ENCODE measurements at regions not wholly inside any gene's neighbourhood (a gene's known extent, or its start where the extent isn't known, plus 50 kb on each side); places are given as distances from the start of the nearest gene placed in this dataset.
A peak's percentile ranks its signal among the peaks of the same experiment; 100 is the strongest.

DNA sequence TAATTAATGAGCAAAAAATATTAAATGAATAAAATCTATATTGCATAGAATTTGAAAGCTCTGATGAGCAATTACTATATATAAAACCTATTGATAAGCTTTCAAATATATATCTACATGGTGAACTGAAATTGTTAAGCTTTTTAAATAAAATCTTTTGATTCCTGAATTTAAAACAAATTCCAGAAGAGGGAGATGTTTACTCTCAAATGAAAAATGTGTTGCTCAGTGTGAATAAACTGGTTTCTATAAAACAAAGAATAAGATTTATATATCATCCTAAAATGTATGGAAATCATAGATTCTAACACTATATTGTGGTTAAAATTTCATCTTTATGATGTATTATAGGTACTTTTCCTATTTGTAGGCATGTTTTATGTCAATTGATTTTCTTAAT lies 171.5 kb upstream of the SLITRK6 start:
- no peak overlapping the region for H3K4me2 ChIP-seq
- no peaks in the 10 kb centered on the region for H3F3A ChIP-seq (ENCODE audit: low read depth)
- no peaks in the 10 kb centered on the region for H3K36me3 ChIP-seq
- H3K79me2 ChIP-seq (ENCODE audit: low read depth), result no peaks in the 10 kb centered on the region
- Mint-ChIP-seq H3K36me3 (no peaks in the 10 kb centered on the region), H3K27me3 (ENCODE audit: insufficient read depth, low read depth) (no peaks in the 10 kb centered on the region), H3K4me3 (no peak overlapping the region), H3K4me1 (no peaks in the 10 kb centered on the region), H3K9me3 (no peaks in the 10 kb centered on the region), H3K27ac (no peak overlapping the region)
- no peaks in the 10 kb centered on the region for H3K9me3 ChIP-seq (ENCODE audit: low read depth)
- H3K27me3 ChIP-seq, result no peaks in the 10 kb centered on the region
- H3K9ac ChIP-seq, result no peak overlapping the region
- DNase-seq (ENCODE audit: low spot score), result no peak
- no peak overlapping the region for H3K4me3 ChIP-seq
- no peak overlapping the region for H3K27ac ChIP-seq
- TF ChIP-seq, protein P1, sequence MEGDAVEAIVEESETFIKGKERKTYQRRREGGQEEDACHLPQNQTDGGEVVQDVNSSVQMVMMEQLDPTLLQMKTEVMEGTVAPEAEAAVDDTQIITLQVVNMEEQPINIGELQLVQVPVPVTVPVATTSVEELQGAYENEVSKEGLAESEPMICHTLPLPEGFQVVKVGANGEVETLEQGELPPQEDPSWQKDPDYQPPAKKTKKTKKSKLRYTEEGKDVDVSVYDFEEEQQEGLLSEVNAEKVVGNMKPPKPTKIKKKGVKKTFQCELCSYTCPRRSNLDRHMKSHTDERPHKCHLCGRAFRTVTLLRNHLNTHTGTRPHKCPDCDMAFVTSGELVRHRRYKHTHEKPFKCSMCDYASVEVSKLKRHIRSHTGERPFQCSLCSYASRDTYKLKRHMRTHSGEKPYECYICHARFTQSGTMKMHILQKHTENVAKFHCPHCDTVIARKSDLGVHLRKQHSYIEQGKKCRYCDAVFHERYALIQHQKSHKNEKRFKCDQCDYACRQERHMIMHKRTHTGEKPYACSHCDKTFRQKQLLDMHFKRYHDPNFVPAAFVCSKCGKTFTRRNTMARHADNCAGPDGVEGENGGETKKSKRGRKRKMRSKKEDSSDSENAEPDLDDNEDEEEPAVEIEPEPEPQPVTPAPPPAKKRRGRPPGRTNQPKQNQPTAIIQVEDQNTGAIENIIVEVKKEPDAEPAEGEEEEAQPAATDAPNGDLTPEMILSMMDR (IDR thresholded peaks at IDR 0.05), result peak; percentile 48
- TF ChIP-seq EZH2phosphoT487 (IDR thresholded peaks at IDR 0.05), result no peak
- no peaks in the 10 kb centered on the region for H3K4me1 ChIP-seq
- no peaks in the 10 kb centered on the region for H4K20me1 ChIP-seq (ENCODE audit: low read depth)
- no peak overlapping the region for H2AFZ ChIP-seq (replicated peaks)

DNA sequence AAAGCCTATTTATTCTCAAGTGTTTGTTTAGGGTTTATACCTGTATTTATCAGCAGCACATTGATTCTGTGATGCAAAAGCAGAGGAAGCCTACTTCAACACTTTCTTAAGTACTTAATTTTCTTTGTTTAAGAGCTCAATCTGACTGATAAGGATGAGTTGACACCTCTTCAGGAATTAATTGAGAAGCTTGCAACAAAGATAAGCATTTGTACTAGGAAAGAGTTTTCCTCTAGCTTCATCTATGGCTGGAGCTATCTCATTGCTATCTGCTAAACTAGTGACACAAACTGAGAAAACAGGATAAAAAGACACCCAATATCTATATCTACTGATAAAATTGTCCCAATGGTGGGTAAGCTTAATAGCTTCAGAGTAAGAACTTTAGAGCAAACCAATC lies 170.1 kb upstream of the SLITRK6 start:
- TF ChIP-seq, protein P1 (IDR thresholded peaks at IDR 0.05), result no peak
- TF ChIP-seq EZH2 (IDR thresholded peaks at IDR 0.05) (no peak), EZH2phosphoT487 (IDR thresholded peaks at IDR 0.05) (no peak)
- Histone ChIP-seq H3K27me3 (no peaks in the 10 kb centered on the region), H3K9me3 (ENCODE audit: low read depth) (no peaks in the 10 kb centered on the region), H4K20me1 (ENCODE audit: low read depth) (no peaks in the 10 kb centered on the region), H3F3A (ENCODE audit: low read depth) (no peaks in the 10 kb centered on the region), H3K4me3 (no peak overlapping the region), H3K36me3 (no peaks in the 10 kb centered on the region), H3K27ac (no peak overlapping the region), H3K9ac (no peak overlapping the region), H3K79me2 (ENCODE audit: low read depth) (no peaks in the 10 kb centered on the region), H3K4me2 (no peak overlapping the region), H2AFZ (replicated peaks) (peak overlapping the region; percentile 70), H3K4me1 (no peaks in the 10 kb centered on the region)
- H3K9me3 Mint-ChIP-seq, result no peaks in the 10 kb centered on the region
- no peaks in the 10 kb centered on the region for H3K27me3 Mint-ChIP-seq (ENCODE audit: insufficient read depth, low read depth)
- no peaks in the 10 kb centered on the region for H3K36me3 Mint-ChIP-seq
- H3K27ac Mint-ChIP-seq, result no peak overlapping the region
- H3K4me1 Mint-ChIP-seq, result no peaks in the 10 kb centered on the region
- DNase-seq (ENCODE audit: low spot score), result no peak
- H3K4me3 Mint-ChIP-seq, result no peak overlapping the region

DNA sequence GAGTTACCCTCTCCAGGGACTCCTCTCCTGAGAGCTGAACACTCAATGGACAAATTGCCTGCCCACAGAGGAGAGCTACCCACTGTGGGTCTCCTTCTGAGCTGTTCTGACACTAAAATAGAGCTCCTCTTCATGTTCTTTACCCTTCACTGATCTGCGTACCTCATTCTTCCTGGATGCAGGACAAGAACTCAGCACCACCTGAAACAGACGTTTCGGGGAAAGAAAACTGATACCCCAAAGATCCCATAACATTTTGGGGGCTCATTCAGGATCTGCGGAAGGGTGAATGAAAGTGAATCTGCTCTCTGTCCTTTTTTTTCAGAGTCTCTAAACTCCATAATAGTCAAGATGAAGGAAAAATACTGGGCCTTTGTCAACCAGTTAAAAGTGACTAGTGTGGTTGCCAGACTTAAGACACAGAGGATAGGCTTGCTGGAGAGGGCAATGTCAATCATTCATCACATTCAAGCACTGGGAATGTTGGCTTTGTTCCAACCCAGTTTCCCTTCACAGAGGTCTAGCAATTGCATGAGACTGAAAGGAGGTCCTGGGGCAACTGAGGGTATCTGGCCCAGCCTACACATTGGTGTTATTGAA lies 136.7 kb upstream of the SLITRK6 start:
- no peak overlapping the region for H3K4me2 ChIP-seq
- DNase-seq (ENCODE audit: low spot score), result no peak
- no peaks in the 10 kb centered on the region for H3K27me3 ChIP-seq
- H3K79me2 ChIP-seq (ENCODE audit: low read depth), result no peaks in the 10 kb centered on the region
- Mint-ChIP-seq H3K4me1 (no peaks in the 10 kb centered on the region), H3K27ac (no peak overlapping the region), H3K36me3 (no peaks in the 10 kb centered on the region), H3K9me3 (peaks cover 5% of the 10 kb centered on the region), H3K27me3 (ENCODE audit: insufficient read depth, low read depth) (peaks cover 2% of the 10 kb centered on the region), H3K4me3 (no peak overlapping the region)
- H3K4me3 ChIP-seq, result no peak overlapping the region
- no peaks in the 10 kb centered on the region for H3K36me3 ChIP-seq
- no peak for TF ChIP-seq EZH2 (IDR thresholded peaks at IDR 0.05)
- TF ChIP-seq, protein P1 (IDR thresholded peaks at IDR 0.05), result no peak
- H3K9me3 ChIP-seq (ENCODE audit: low read depth), result no peaks in the 10 kb centered on the region
- H3K4me1 ChIP-seq, result no peaks in the 10 kb centered on the region
- no peaks in the 10 kb centered on the region for H3F3A ChIP-seq (ENCODE audit: low read depth)
- H4K20me1 ChIP-seq (ENCODE audit: low read depth), result no peaks in the 10 kb centered on the region
- no peak overlapping the region for H3K27ac ChIP-seq
- no peak overlapping the region for H3K9ac ChIP-seq
- no peak overlapping the region for H2AFZ ChIP-seq (replicated peaks)

Data from neural progenitor cell (in vitro differentiated cells).